Activated T-cell treated with anti-CD3 and anti-CD28 coated beads, Interleukin-2, amount 50 U/mL, for 48 hours (primary cell): ENCODE measurements at regions not wholly inside any gene's neighbourhood (a gene's known extent, or its start where the extent isn't known, plus 50 kb on each side); places are given as distances from the start of the nearest gene placed in this dataset.
"Not testable (repeated sequence)": the region's sequence is repeated elsewhere in the genome, so short reads cannot be mapped to it uniquely, and the experiment has no call there.

Experiments
- DNase-seq, 2 experiments: peaks; one replicate each; pipeline ENCODE4 v3.0.0-alpha.2; 2020

GRCh38 chr4:115548123-115548522, 434.7 kb upstream of the NDST4 start:
- DNase-seq, result no peak

GRCh38 chr4:115537387-115537786, 424.0 kb upstream of the NDST4 start:
- no peak for DNase-seq

- DNase-seq, result no peak
Observed at GRCh38 chr4:115529126-115529525, 415.7 kb upstream of the NDST4 start.

GRCh38 chr4:115519476-115519875, 406.1 kb upstream of the NDST4 start:
- DNase-seq, result not testable (repeated sequence)

GRCh38 chr4:115515772-115516171, 402.4 kb upstream of the NDST4 start:
- no peak for DNase-seq

GRCh38 chr4:115515366-115515765, 401.9 kb upstream of the NDST4 start:
- DNase-seq, result no peak

- DNase-seq, result no peak
Observed at GRCh38 chr4:115514675-115515074, 401.3 kb upstream of the NDST4 start.

- no peak for DNase-seq
Observed at GRCh38 chr4:115505326-115505725, 391.9 kb upstream of the NDST4 start.

GRCh38 chr4:115501656-115502055, 388.2 kb upstream of the NDST4 start:
- DNase-seq, result no peak

GRCh38 chr4:115493770-115494169, 380.4 kb upstream of the NDST4 start:
- not testable (repeated sequence) for DNase-seq

- DNase-seq, result no peak
Observed at GRCh38 chr4:115491686-115492085, 378.3 kb upstream of the NDST4 start.

GRCh38 chr4:115489279-115489678, 375.9 kb upstream of the NDST4 start:
- no peak for DNase-seq

GRCh38 chr4:115485402-115485801, 372.0 kb upstream of the NDST4 start:
- no peak for DNase-seq

GRCh38 chr4:115484479-115484878, 371.1 kb upstream of the NDST4 start:
- no peak for DNase-seq

- no peak for DNase-seq
Observed at GRCh38 chr4:115470763-115471162, 357.3 kb upstream of the NDST4 start.

- DNase-seq, result not testable (repeated sequence)
Observed at GRCh38 chr4:115459301-115459700, 345.9 kb upstream of the NDST4 start.

- no peak for DNase-seq
Observed at GRCh38 chr4:115456231-115456630, 342.8 kb upstream of the NDST4 start.

GRCh38 chr4:115454228-115454627, 340.8 kb upstream of the NDST4 start:
- no peak for DNase-seq

GRCh38 chr4:115453416-115453815, 340.0 kb upstream of the NDST4 start:
- no peak for DNase-seq

GRCh38 chr4:115452229-115452628, 338.8 kb upstream of the NDST4 start:
- not testable (repeated sequence) for DNase-seq

GRCh38 chr4:115437739-115438138, 324.3 kb upstream of the NDST4 start:
- DNase-seq, result no peak

- no peak for DNase-seq
Observed at GRCh38 chr4:115433491-115433890, 320.1 kb upstream of the NDST4 start.

GRCh38 chr4:115430024-115430423, 316.6 kb upstream of the NDST4 start:
- DNase-seq, result no peak

GRCh38 chr4:115428455-115428854, 315.0 kb upstream of the NDST4 start:
- no peak for DNase-seq

GRCh38 chr4:115424852-115425251, 311.4 kb upstream of the NDST4 start:
- DNase-seq, result no peak
